Natural killer cell (primary cell): ENCODE measurements at regions not wholly inside any gene's neighbourhood (a gene's known extent, or its start where the extent isn't known, plus 50 kb on each side); places are given as distances from the start of the nearest gene placed in this dataset.

Experiments used
- ATAC-seq, 3 donors: fragments of 150-1000 bp in 2 of 3; fragments of 200-7000 bp in 1 of 3; cut with Tn5 transposase; 1 replicate in 1 of 3; 2 replicates in 2 of 3; pipeline ENCODE4 v1.10.0; 2021; ENCODE audit warnings: mild to moderate bottlenecking in 2 of 3, moderate library complexity in 2 of 3
- DNase-seq, 2 donors: peaks; one replicate each; pipeline versions ENCODE4 v3.0.0 to v3.0.0-alpha.2; 2013 to 2021; ENCODE audit warnings: mixed read lengths in 1 of 2
- H3K27ac ChIP-seq: one replicate; pipeline ENCODE4 v1.5.1; 2013; ENCODE audit warnings: mild to moderate bottlenecking, low read length
- H3K27me3 ChIP-seq: one replicate; pipeline ENCODE4 v1.6.1; 2013; ENCODE audit warnings: low read length; ENCODE audit not compliant: control insufficient read depth, insufficient read depth
- H3K36me3 ChIP-seq: one replicate; pipeline ENCODE4 v1.6.1; 2013; ENCODE audit warnings: low read length; ENCODE audit not compliant: control insufficient read depth, insufficient read depth
- H3K4me1 ChIP-seq: one replicate; pipeline ENCODE4 v1.6.1; 2013; ENCODE audit warnings: low read length; ENCODE audit not compliant: control insufficient read depth, insufficient read depth
- H3K4me3 ChIP-seq: one replicate; pipeline ENCODE4 v1.5.1; 2013; ENCODE audit warnings: low read length
- H3K9me3 ChIP-seq: one replicate; pipeline ENCODE4 v1.6.1; 2013; ENCODE audit warnings: low read length; ENCODE audit not compliant: control insufficient read depth, insufficient read depth
- H3K27ac Mint-ChIP-seq, 2 donors: one replicate each; pipeline ENCODE4 v1.8.0; 2022; ENCODE audit warnings: mild to moderate bottlenecking in 2 of 2, mixed read lengths in 2 of 2, moderate library complexity in 1 of 2
- H3K27me3 Mint-ChIP-seq, 2 donors: one replicate each; pipeline ENCODE4 v1.8.0; 2022; ENCODE audit warnings: low read depth in 2 of 2, mixed read lengths in 2 of 2
- H3K36me3 Mint-ChIP-seq: one replicate; pipeline ENCODE4 v1.8.0; 2022; ENCODE audit warnings: mixed read lengths
- H3K4me1 Mint-ChIP-seq, 2 donors: one replicate each; pipeline ENCODE4 v1.8.0; 2022; ENCODE audit warnings: mixed read lengths in 2 of 2
- H3K4me3 Mint-ChIP-seq: one replicate; pipeline ENCODE4 v1.8.0; 2022; ENCODE audit warnings: mild to moderate bottlenecking, moderate library complexity, mixed read lengths
- H3K9me3 Mint-ChIP-seq, 2 donors: one replicate each; pipeline ENCODE4 v1.8.0; 2022; ENCODE audit warnings: mixed read lengths in 2 of 2
- CTCF ChIP-seq: fragments of 200-600 bp; IDR thresholded peaks from one replicate; pipeline ENCODE4 v1.8.0; 2022; ENCODE audit warnings: antibody characterized with exemption
- WGBS: methylation state at CpG from one replicate; pipeline ENCODE4 v1.1.7; 2013; ENCODE audit warnings: missing lambda C conversion rate; ENCODE audit not compliant: insufficient coverage; 5-methylcytosine and 5-hydroxymethylcytosine counted together
- intact Hi-C: fragments of 100-400 bp; cut with micrococcal nuclease; formaldehyde crosslinking; loops from one replicate; pipeline ENCODE4 v1.14.2; 2022

GRCh38 chr13:80101040-80101439 is 239.9 kb downstream of the SPRY2 start:
- intact Hi-C loops, result no loop called here
- WGBS, result 82% methylated on average over 3 of the region's 3 CpGs
- no peak for ATAC-seq

GRCh38 chr13:80100636-80101035 is 240.3 kb downstream of the SPRY2 start:
- H3K36me3 ChIP-seq, result no peaks in the 10 kb centered on the region
- intact Hi-C loops, result no loop called here
- H3K27me3 ChIP-seq, result no peaks in the 10 kb centered on the region
- H3K27me3 Mint-ChIP-seq, result peaks cover 3 to 8% of the 10 kb centered on the region in 2 donors
- no peak for TF ChIP-seq CTCF
- no peak overlapping the region for H3K4me3 ChIP-seq
- no peak overlapping the region for H3K27ac ChIP-seq
- H3K9me3 ChIP-seq, result no peaks in the 10 kb centered on the region
- H3K9me3 Mint-ChIP-seq, result no peaks in the 10 kb centered on the region
- no peak overlapping the region for H3K27ac Mint-ChIP-seq
- 87% methylated on average over 1 of the region's 2 CpGs for WGBS
- no peaks in the 10 kb centered on the region for H3K4me1 ChIP-seq
- H3K4me1 Mint-ChIP-seq, result no peaks in the 10 kb centered on the region
- ATAC-seq (no peak), DNase-seq (no peak)
- no peaks in the 10 kb centered on the region for H3K36me3 Mint-ChIP-seq
- H3K4me3 Mint-ChIP-seq, result no peak overlapping the region

More at GRCh38 chr13:80101040-80101439, 239.9 kb downstream of the SPRY2 start:
- H3K9me3 ChIP-seq, result no peaks in the 10 kb centered on the region
- no peak overlapping the region for H3K4me3 ChIP-seq
- TF ChIP-seq CTCF, result no peak
- H3K27ac ChIP-seq, result no peak overlapping the region
- H3K4me1 Mint-ChIP-seq, result no peaks in the 10 kb centered on the region
- H3K27me3 ChIP-seq, result no peaks in the 10 kb centered on the region
- no peaks in the 10 kb centered on the region for H3K36me3 Mint-ChIP-seq
- peaks cover 3 to 4% of the 10 kb centered on the region in 2 donors for H3K27me3 Mint-ChIP-seq
- H3K36me3 ChIP-seq, result no peaks in the 10 kb centered on the region
- no peaks in the 10 kb centered on the region for H3K9me3 Mint-ChIP-seq
- H3K27ac Mint-ChIP-seq, result no peak overlapping the region
- no peaks in the 10 kb centered on the region for H3K4me1 ChIP-seq
- DNase-seq, result no peak
- H3K4me3 Mint-ChIP-seq, result no peak overlapping the region

- H3K4me3 Mint-ChIP-seq, result no peak overlapping the region
- no peaks in the 10 kb centered on the region for H3K9me3 Mint-ChIP-seq
- intact Hi-C loops, result no loop called here
- Histone ChIP-seq H3K27ac (no peak overlapping the region), H3K4me1 (no peaks in the 10 kb centered on the region), H3K4me3 (no peak overlapping the region), H3K36me3 (no peaks in the 10 kb centered on the region), H3K27me3 (no peaks in the 10 kb centered on the region), H3K9me3 (no peaks in the 10 kb centered on the region)
- no peak overlapping the region for H3K27ac Mint-ChIP-seq
- H3K36me3 Mint-ChIP-seq, result no peaks in the 10 kb centered on the region
- WGBS, result no CpG with 5 or more reads among the region's 2 CpGs
- peaks cover 0 to 16% of the 10 kb centered on the region in 2 donors for H3K27me3 Mint-ChIP-seq
- no peak for ATAC-seq
- TF ChIP-seq CTCF, result no peak
- no peak for DNase-seq
- no peaks in the 10 kb centered on the region for H3K4me1 Mint-ChIP-seq
Measured at GRCh38 chr13:80097561-80097960, 243.4 kb downstream of the SPRY2 start.

GRCh38 chr13:80096383-80096782 is 244.5 kb downstream of the SPRY2 start:
- Mint-ChIP-seq H3K27me3 (peaks cover 0 to 16% of the 10 kb centered on the region in 2 donors), H3K4me1 (no peaks in the 10 kb centered on the region), H3K4me3 (no peak overlapping the region), H3K27ac (no peak overlapping the region), H3K36me3 (no peaks in the 10 kb centered on the region), H3K9me3 (no peaks in the 10 kb centered on the region)
- Histone ChIP-seq H3K36me3 (no peaks in the 10 kb centered on the region), H3K4me1 (no peaks in the 10 kb centered on the region), H3K27ac (no peak overlapping the region), H3K9me3 (no peaks in the 10 kb centered on the region), H3K4me3 (no peak overlapping the region), H3K27me3 (no peaks in the 10 kb centered on the region)
- no peak for DNase-seq
- 70% methylated on average over 2 of the region's 2 CpGs for WGBS
- ATAC-seq, result no peak
- TF ChIP-seq CTCF, result no peak
- intact Hi-C loops, result no loop called here
